A673 (cell line): ENCODE measurements at regions not wholly inside any gene's neighbourhood (a gene's known extent, or its start where the extent isn't known, plus 50 kb on each side); places are given as distances from the start of the nearest gene placed in this dataset.

Source experiments
- BruUV-seq: library from RNA; stranded (reverse); fragments of 400-500 nt; replicated peaks from 2 replicates; lab custom pipeline; 2021; lab: Mats Ljungman, UMichigan
- CTCF ChIA-PET: fragments of 300-600 bp; sonication (Branson Sonifier 250); formaldehyde crosslinking; loops from one replicate; lab custom pipeline; 2022; ENCODE audit warnings: antibody characterized with exemption; lab: Charles Lee
- POLR2A ChIA-PET: fragments of 300-600 bp; sonication (Branson Sonifier 250); formaldehyde crosslinking; loops from one replicate; lab custom pipeline; 2022; ENCODE audit warnings: antibody characterized with exemption; ENCODE audit not compliant: low non-redundant PET; lab: Charles Lee
- DNase-seq: peaks from one replicate; pipeline ENCODE4 v3.0.0-alpha.2; 2015; ENCODE audit warnings: low spot score
- H3K27ac ChIP-seq: fragments of 200-600 bp; sonication (generic); 2 replicates; pipeline ENCODE4 v1.5.1; 2016; ENCODE audit warnings: mixed run types, low read depth, mild to moderate bottlenecking, mixed read lengths, antibody characterized with exemption, low read length; ENCODE audit not compliant: poor library complexity, severe bottlenecking
- H3K27me3 ChIP-seq: fragments of 200-600 bp; sonication (generic); replicated peaks from 2 replicates; pipeline ENCODE4 v1.6.1; 2017; ENCODE audit warnings: mixed run types, low read depth, mild to moderate bottlenecking, mixed read lengths, antibody characterized with exemption, low read length; ENCODE audit not compliant: insufficient read depth, poor library complexity
- H3K36me3 ChIP-seq: fragments of 200-600 bp; sonication (generic); 2 replicates; pipeline ENCODE4 v1.6.1; 2016; ENCODE audit warnings: mixed run types, mild to moderate bottlenecking, mixed read lengths, antibody characterized with exemption, low read length; ENCODE audit not compliant: insufficient read depth, poor library complexity, severe bottlenecking
- H3K4me1 ChIP-seq: fragments of 200-600 bp; sonication (generic); 2 replicates; pipeline ENCODE4 v1.6.1; 2017; ENCODE audit warnings: mixed run types, mild to moderate bottlenecking, mixed read lengths, antibody characterized with exemption, low read length; ENCODE audit not compliant: insufficient read depth, poor library complexity, severe bottlenecking
- H3K4me3 ChIP-seq: fragments of 200-600 bp; sonication (generic); 2 replicates; pipeline ENCODE4 v1.5.1; 2016; ENCODE audit warnings: low read depth, mixed run types, mild to moderate bottlenecking, mixed read lengths, low read length; ENCODE audit not compliant: poor library complexity, severe bottlenecking
- H3K9me3 ChIP-seq: fragments of 200-600 bp; sonication (generic); 2 replicates; pipeline ENCODE4 v1.6.1; 2016; ENCODE audit warnings: mixed run types, low read depth, mild to moderate bottlenecking, mixed read lengths, antibody characterized with exemption, low read length; ENCODE audit not compliant: poor library complexity, severe bottlenecking
- CTCF ChIP-seq: fragments of 300-800, 200-600 bp; sonication (generic); conservative IDR thresholded peaks from 2 replicates; pipeline ENCODE4 v1.5.1; 2017; ENCODE audit warnings: low read depth, mild to moderate bottlenecking, antibody characterized with exemption, low read length, moderate library complexity, mixed read lengths
- EZH2 ChIP-seq: fragments of 200-600 bp; sonication (generic); IDR thresholded peaks from 2 replicates; pipeline ENCODE4 v1.6.1; 2017; ENCODE audit warnings: borderline replicate concordance, low read depth, mild to moderate bottlenecking, mixed read lengths, antibody characterized with exemption, low read length; ENCODE audit not compliant: poor library complexity, severe bottlenecking
- intact Hi-C: fragments of 100-400 bp; cut with micrococcal nuclease; formaldehyde crosslinking; loops from one replicate; pipeline ENCODE4 v1.10.0; 2022; ENCODE audit not compliant: unreplicated experiment

- Histone ChIP-seq H3K27ac (no peak overlapping the region), H3K4me3 (no peak overlapping the region), H3K4me1 (no peaks in the 10 kb centered on the region), H3K36me3 (no peaks in the 10 kb centered on the region), H3K9me3 (no peaks in the 10 kb centered on the region), H3K27me3 (no peaks in the 10 kb centered on the region)
- BruUV-seq = no TSS peak
- no peak for DNase-seq
- POLR2A ChIA-PET = no interaction called here
- CTCF ChIA-PET = no interaction called here
- intact Hi-C loops = no loop called here
- no peak for TF ChIP-seq EZH2
- no peak for TF ChIP-seq CTCF
Measured at GRCh38 chr19:31675193-31675913, 326.1 kb upstream of the TSHZ3 start.

DNA sequence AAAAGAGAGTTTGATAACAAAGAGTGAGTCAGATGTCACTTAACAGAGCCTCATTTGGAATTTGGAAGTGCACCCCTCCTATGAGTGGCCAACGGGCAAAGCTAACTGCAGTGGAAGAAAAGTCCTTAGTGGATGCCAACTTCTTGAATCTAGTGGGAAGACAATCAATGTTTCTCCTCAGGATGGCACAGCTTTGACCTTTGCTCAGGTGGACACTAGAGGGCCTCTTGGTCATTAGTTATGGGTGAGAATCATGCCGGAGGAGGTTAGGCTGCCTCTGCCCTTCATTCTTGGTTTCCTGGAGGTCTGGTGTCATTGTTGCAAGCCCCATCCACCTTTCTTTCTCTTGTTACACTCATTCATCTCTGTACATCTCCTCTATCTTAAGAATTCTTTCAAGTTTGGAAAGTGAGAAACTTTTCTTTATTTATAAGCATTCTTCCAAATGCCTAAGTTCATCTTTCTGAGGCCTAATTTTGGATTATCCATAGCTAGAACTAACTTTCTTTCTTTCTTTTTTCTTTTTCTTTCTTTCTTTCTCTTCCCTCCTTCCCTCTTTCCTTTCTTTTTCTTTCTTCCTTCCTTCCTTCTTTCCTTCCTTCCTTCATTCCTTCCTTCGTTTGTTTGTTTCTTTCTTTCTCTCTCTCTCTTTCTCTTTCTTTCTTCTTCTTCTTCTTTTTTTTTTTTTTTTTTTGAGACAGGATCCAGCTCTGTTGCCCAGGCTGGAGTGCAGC, 327.2 kb upstream of the TSHZ3 start:
- ChIA-PET CTCF (no interaction called here), POLR2A (no interaction called here)
- no peaks in the 10 kb centered on the region for H3K9me3 ChIP-seq
- H3K4me1 ChIP-seq = no peaks in the 10 kb centered on the region
- H3K27me3 ChIP-seq = no peaks in the 10 kb centered on the region
- no peaks in the 10 kb centered on the region for H3K36me3 ChIP-seq
- H3K27ac ChIP-seq = no peak overlapping the region
- TF ChIP-seq CTCF (0 out of 2 replicates have a peak, but pooled peaks have one; percentile 8), EZH2 (no peak)
- intact Hi-C loops = no loop called here
- no peak for DNase-seq
- no TSS peak for BruUV-seq
- H3K4me3 ChIP-seq = no peak overlapping the region

- intact Hi-C loops = loop anchor here (2.0 kb wide), 1 partner anchor 66 kb away; no protein-coding TSS in a partner anchor
- ChIA-PET POLR2A (no interaction called here), CTCF (no interaction called here)
- Histone ChIP-seq H3K9me3 (no peaks in the 10 kb centered on the region), H3K27me3 (no peaks in the 10 kb centered on the region), H3K36me3 (no peaks in the 10 kb centered on the region), H3K4me1 (no peaks in the 10 kb centered on the region), H3K4me3 (no peak overlapping the region), H3K27ac (no peak overlapping the region)
- no peak for DNase-seq
- TF ChIP-seq CTCF (no peak), EZH2 (no peak)
- BruUV-seq = no TSS peak
Measured at GRCh38 chr19:31678421-31678820, 329.2 kb upstream of the TSHZ3 start.
